GM13976 (cell line): ENCODE measurements at regions not wholly inside any gene's neighbourhood (a gene's known extent, or its start where the extent isn't known, plus 50 kb on each side); places are given as distances from the start of the nearest gene placed in this dataset.

Experiments
- DNase-seq: peaks from one replicate; pipeline ENCODE4 v3.0.0; 2012; ENCODE audit warnings: low spot score
- CTCF ChIP-seq: IDR thresholded peaks from 2 replicates; pipeline ENCODE4 v1.5.1; 2012; ENCODE audit warnings: borderline replicate concordance, mild to moderate bottlenecking; ENCODE audit not compliant: insufficient read depth; ENCODE audit errors: extremely low read depth, missing control alignments, control extremely low read depth
- in situ Hi-C: fragments of 300-500 bp; cut with MboI; formaldehyde crosslinking; loops from one replicate; pipeline ENCODE4 v1.12.0; 2022; ENCODE audit warnings: low sequenced_read_pairs, mixed read lengths, inconsistent platforms; ENCODE audit not compliant: unreplicated experiment

- TF ChIP-seq CTCF = no peak
- DNase-seq = no peak
- in situ Hi-C loops = no loop called here
Observed at GRCh38 chr11:127191261-127191660, 190.7 kb upstream of the KIRREL3 start.

- in situ Hi-C loops = no loop called here
- TF ChIP-seq CTCF = no peak
- no peak for DNase-seq
Observed at GRCh38 chr11:127182586-127183203, 182.1 kb upstream of the KIRREL3 start.

- DNase-seq = no peak
- TF ChIP-seq CTCF = no peak
- in situ Hi-C loops = no loop called here
Observed at GRCh38 chr11:127157225-127157624, 156.7 kb upstream of the KIRREL3 start.

GRCh38 chr11:127149410-127149809, 148.8 kb upstream of the KIRREL3 start:
- TF ChIP-seq CTCF = no peak
- DNase-seq = no peak

GRCh38 chr11:127143251-127143650, 142.7 kb upstream of the KIRREL3 start:
- in situ Hi-C loops = no loop called here

More at GRCh38 chr11:127149410-127149809, 148.8 kb upstream of the KIRREL3 start:
- in situ Hi-C loops = no loop called here

GRCh38 chr11:127138613-127139012, 138.0 kb upstream of the KIRREL3 start:
- in situ Hi-C loops = no loop called here
- no peak for DNase-seq
- no peak for TF ChIP-seq CTCF

More at GRCh38 chr11:127143251-127143650, 142.7 kb upstream of the KIRREL3 start:
- TF ChIP-seq CTCF = no peak
- no peak for DNase-seq

GRCh38 chr11:127137771-127138280, 137.3 kb upstream of the KIRREL3 start:
- in situ Hi-C loops = no loop called here
- no peak for DNase-seq
- no peak for TF ChIP-seq CTCF
